Iris pigment epithelial cell (primary cell): ENCODE measurements at regions not wholly inside any gene's neighbourhood (a gene's known extent, or its start where the extent isn't known, plus 50 kb on each side); places are given as distances from the start of the nearest gene placed in this dataset.

Experiments
- DNase-seq: peaks from one replicate; pipeline ENCODE4 v3.0.0-alpha.2; 2011; ENCODE audit warnings: low read depth

DNA sequence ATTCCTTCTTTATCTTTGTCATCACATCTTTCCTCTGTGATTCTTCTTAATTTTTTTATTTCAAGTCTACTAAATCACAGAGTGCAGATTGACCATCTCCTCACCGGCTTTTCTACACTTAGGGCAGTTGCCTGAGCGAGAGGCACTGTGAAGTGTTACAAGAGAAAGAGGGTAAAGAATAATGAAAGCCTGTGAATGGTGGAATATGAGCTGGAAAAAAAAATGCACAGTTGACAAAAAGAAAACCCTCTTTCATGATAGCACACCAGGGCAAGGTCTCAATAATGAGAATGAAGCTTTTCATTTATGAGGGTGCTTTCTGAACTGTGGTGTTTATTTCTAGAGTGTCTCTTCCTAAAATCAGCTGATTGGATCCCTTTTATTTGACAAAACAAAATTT lies 106.2 kb upstream of the PDE3A start:
- DNase-seq: no peak

DNA sequence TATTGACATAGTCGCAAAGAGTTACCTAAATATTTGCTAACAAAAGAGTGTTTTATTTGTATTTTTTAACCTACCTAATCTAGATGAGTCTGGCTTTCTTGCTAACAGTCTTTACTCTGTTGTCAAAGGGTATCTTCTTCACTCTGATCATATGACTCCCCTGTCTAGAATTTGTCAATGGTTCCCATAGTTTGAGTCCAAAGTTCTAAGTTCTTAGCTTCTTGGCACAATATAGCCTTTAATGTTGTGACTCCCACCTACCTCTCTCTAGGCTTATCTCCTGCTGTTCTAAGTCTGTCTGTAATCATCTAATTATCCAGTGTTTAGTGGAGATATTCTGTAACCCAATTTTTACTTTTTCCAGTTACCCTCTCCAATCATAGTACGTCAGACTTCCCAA lies 104.3 kb upstream of the PDE3A start:
- DNase-seq: no peak

- no peak for DNase-seq
Measured at GRCh38 chr12:20264608-20265114, 103.7 kb upstream of the PDE3A start.

DNA sequence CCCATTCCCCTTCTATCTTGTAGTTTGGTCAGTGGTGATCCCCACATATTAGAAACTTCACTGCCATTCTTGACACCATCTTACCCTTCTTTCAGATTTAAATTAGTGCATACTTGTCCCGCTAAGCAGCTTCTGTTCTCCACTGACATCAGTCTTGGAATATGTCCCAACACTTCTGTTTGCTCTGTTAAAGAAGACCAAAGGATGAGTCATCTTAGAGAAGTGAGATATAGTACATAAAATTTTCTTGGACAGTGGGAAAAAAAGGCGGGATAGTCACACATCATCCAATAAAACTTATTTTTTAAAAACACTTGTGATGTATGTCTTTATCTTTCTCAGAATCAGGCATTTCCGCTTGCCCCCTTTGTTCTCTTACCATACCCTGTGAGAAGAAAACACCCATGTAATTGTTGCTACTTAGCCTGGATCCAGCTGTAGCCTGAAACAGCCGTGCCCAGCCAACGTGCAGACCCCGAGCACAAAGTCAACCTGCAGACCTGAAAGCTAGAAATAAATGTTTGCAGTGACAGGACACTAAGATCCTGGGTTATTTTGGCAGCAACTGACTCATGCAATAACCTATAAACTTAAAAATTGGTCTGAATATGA lies 100.1 kb upstream of the PDE3A start:
- DNase-seq: peak; percentile 80

- no peak for DNase-seq
Measured at GRCh38 chr12:20268771-20269170, 99.6 kb upstream of the PDE3A start.

DNA sequence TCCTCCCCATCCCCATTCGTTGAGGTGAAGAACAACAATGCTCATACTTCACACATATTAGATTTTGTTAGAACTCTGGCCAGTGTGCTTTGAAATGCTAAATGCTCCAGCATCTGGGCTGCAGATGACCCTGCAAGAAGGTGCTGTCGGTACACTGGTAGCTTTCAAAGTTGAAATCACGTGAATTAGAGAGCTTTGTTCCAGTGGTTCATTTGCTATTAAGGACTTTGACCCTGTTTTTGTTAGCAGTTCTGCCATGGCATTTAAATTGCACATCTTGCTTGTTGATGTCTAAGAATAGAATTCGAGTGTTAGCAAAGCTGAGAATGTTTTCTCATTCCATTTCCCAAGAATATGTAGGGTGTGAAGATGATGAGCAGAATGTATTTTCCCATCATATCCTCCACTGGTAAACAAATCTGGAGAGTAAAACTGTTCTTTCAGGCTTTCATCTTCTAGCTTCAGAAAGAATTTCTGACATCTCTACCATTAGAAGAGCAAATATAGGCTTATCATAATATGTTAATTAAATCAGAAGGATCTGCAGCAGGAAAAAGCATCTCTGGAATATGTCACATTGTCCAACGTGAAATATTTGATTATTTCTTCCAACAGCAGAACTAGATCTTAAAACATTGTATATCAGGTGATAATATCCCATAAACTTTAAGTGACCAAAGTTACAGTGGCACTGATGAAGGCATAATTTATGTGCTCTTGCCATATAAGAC lies 98.8 kb upstream of the PDE3A start:
- no peak for DNase-seq

DNA sequence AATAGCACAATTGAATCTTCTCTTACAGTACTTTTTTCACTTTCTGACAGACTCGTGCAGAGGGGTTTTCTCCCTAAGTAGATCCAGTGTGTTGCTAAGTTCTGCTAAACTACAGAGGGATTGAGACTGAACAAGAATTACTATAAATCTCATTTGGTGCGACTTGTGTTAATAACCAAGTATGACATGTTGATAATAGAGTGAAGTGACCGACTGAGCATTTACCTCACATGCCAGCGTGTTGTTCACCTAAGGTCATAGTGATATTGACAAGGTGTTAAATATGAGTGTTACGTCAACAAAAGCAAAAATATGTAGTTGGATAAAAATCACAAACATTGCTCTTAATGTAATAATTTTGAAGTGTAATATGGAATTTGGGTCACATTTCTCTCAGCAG lies 97.8 kb upstream of the PDE3A start:
- no peak for DNase-seq

- no peak for DNase-seq
Measured at GRCh38 chr12:20272161-20272560, 96.2 kb upstream of the PDE3A start.

- no peak for DNase-seq
Measured at GRCh38 chr12:20272801-20273200, 95.5 kb upstream of the PDE3A start.

GRCh38 chr12:20274008-20274407 lies 94.3 kb upstream of the PDE3A start:
- no peak for DNase-seq

DNA sequence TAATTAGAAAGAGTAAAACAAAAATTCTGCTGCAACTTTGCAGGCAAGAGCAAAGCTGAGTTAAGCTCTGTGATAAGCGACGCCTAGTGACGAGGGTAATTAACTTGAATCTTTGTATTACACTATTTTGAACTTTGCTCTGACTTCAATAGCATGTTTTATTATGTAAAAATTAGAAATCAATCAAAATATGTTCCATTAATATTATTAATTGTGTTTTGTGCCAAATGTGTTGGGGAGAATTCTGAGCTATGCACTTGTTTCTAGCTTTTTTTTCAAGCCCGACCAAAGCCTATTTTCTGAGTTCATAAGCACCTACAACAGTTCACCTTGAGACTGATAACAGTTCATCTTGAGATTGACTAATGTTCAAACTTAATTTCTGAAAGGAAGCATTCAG lies 90.1 kb upstream of the PDE3A start:
- DNase-seq: no peak

DNA sequence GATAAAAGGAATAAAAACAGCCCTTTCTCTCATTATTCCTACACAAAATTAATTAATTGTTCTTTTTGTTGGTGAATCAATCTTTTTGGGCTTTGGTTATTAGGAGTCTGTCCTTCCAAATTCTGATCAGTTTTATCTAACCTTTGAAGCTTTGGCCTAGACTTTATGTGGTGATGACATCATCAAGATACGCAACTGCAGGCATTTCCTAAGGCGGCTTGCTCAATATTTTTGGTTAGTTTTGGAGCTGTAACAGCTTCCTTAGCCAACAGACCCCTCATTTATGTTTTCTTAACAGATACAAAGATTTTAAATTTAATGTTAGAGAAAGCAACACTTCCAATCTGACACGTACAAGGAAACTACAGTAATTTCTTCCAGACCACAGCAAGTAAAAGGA lies 87.8 kb upstream of the PDE3A start:
- DNase-seq: no peak

GRCh38 chr12:20282401-20282800 lies 85.9 kb upstream of the PDE3A start:
- no peak for DNase-seq

DNA sequence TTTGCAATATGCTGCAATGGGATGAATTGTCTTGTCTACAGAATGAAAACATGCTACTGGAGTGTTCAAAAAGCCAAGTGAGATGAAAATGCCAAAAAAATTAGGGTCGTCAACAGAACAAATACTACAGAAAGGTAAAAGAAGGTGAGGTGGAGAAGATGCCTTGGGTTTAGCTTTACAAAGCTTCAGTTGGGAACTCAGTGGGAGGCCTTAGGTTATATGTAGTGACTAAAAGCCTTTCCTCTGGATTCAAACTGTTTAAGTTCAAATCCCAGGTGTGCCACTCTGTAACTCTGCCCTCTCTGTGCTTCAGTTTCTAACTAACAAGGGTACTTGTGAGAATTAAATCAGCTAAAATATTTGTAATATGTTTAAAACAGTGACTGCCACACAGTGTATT lies 84.9 kb upstream of the PDE3A start:
- DNase-seq: no peak

DNA sequence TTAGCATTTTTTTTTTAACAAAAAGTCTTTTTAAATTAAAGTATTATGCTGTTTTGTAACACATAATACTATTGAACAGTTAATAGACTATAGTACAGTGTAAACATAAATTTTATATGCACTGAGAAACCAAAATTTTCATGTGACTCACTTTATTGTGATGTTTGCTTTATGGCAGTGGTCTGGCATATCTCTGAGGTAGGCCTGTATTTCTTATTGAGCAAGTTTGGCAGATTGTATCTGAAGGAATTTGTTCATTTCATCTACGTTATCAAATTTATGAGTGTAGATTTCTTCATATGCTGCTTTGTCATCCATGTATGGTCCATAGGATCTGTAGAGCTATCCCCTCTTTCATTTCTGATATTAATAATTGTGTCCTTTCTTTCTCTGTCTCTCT lies 78.8 kb upstream of the PDE3A start:
- no peak for DNase-seq

- no peak for DNase-seq
Measured at GRCh38 chr12:20300457-20300856, 67.9 kb upstream of the PDE3A start.

DNA sequence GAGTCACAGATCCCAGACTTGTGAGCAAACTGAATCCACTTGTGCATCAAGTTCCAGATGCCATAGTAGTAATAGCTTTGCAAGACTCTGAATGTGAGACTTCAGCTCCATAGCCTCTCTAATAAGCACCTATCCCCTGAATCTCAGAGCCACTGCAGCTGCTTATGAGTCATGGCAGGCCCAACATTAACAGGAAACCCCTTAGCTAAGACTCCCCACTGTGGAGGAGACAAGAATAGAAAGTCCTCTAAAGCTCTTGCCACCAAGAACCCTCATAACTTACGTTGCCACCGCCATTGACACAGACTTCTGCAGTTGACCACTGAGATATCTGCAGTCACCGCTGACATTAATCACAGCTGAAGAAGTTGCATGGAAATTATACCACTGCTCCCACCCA lies 62.9 kb upstream of the PDE3A start:
- DNase-seq: peak; percentile 57

- no peak for DNase-seq
Measured at GRCh38 chr12:20309504-20310148, 58.7 kb upstream of the PDE3A start.

- DNase-seq: peak; percentile 39
Measured at GRCh38 chr12:20314328-20314727, 54.0 kb upstream of the PDE3A start.

DNA sequence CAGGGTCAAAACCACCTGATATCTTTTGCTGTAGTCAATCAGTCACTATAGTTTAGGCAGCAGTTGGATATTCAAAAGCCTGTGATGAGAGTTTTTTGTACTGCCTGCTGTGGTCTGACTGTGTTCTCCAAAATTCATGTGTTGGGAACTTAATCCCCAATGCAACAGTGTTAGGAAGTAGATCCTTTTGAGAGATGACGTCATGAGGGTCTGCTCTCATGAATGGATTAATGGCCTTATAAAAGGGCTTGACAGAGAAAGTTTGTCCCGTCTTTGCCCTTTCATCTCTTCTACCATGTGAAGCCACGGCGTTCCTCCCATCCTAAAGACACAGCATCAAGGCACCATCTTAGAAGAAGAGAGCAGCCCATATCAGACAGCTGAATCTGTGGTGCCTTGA lies 50.8 kb upstream of the PDE3A start:
- no peak for DNase-seq
